IMR-90 (cell line): ENCODE measurements at regions not wholly inside any gene's neighbourhood (a gene's known extent, or its start where the extent isn't known, plus 50 kb on each side); places are given as distances from the start of the nearest gene placed in this dataset.

Experiments used
- ATAC-seq: fragments of 200-7000 bp; cut with Tn5 transposase; 2 replicates; pipeline ENCODE4 v1.9.1; 2020; ENCODE audit warnings: low read depth, mild to moderate bottlenecking, moderate library complexity
- BruUV-seq: library from RNA; stranded (reverse); fragments of 400-500 nt; replicated peaks from 2 replicates; lab custom pipeline; 2021; lab: Mats Ljungman, UMichigan
- CTCF ChIA-PET: fragments of 300-600 bp; formaldehyde crosslinking; extraction: SDS; loops from one replicate; lab custom pipeline; 2021; ENCODE audit warnings: antibody characterized with exemption; lab: Yijun Ruan, JAX
- POLR2A ChIA-PET: fragments of 300-600 bp; sonication (Branson Sonifier 250); formaldehyde crosslinking; loops from one replicate; lab custom pipeline; 2022; ENCODE audit warnings: antibody characterized with exemption; ENCODE audit not compliant: unreplicated experiment; lab: Charles Lee
- DNase-seq: peaks from one replicate; pipeline ENCODE4 v3.0.0; 2013
- H2AFZ ChIP-seq: replicated peaks from 2 replicates; pipeline ENCODE3; 2013; ENCODE audit warnings: low read length, mild to moderate bottlenecking; ENCODE audit not compliant: poor library complexity
- H2AK5ac ChIP-seq: 2 replicates; pipeline ENCODE4 v1.6.1; 2013; ENCODE audit warnings: low read depth, low read length, inconsistent platforms
- H2AK9ac ChIP-seq: replicated peaks from 2 replicates; pipeline ENCODE3; 2013; ENCODE audit warnings: mild to moderate bottlenecking, low read depth, low read length, moderate library complexity; ENCODE audit not compliant: poor library complexity
- H2BK120ac ChIP-seq: 2 replicates; pipeline ENCODE4 v1.6.1; 2013; ENCODE audit warnings: low read depth, low read length, inconsistent platforms
- H2BK15ac ChIP-seq: 3 replicates; pipeline ENCODE4 v1.6.1; 2013; ENCODE audit warnings: low read depth, low read length, inconsistent platforms
- H2BK20ac ChIP-seq: 2 replicates; pipeline ENCODE4 v1.6.1; 2013; ENCODE audit warnings: low read depth, mild to moderate bottlenecking, inconsistent platforms, low read length, moderate library complexity
- H2BK5ac ChIP-seq: 2 replicates; pipeline ENCODE4 v1.6.1; 2013; ENCODE audit warnings: mild to moderate bottlenecking, low read depth, low read length, inconsistent platforms; ENCODE audit not compliant: poor library complexity, severe bottlenecking
- H3K14ac ChIP-seq: replicated peaks from 2 replicates; pipeline ENCODE4 v1.6.1; 2013; ENCODE audit warnings: low read depth, low read length, inconsistent platforms
- H3K18ac ChIP-seq: 2 replicates; pipeline ENCODE4 v1.6.1; 2013; ENCODE audit warnings: low read depth, low read length, control low read depth
- H3K23ac ChIP-seq: 2 replicates; pipeline ENCODE4 v1.6.1; 2013; ENCODE audit warnings: low read depth, low read length, inconsistent platforms
- H3K27ac ChIP-seq: 2 replicates; pipeline ENCODE4 v1.5.1; 2013; ENCODE audit warnings: mild to moderate bottlenecking, control low read depth, low read length; ENCODE audit not compliant: insufficient read depth
- H3K27me3 ChIP-seq: 2 replicates; pipeline ENCODE4 v1.6.1; 2013; ENCODE audit warnings: low read length; ENCODE audit not compliant: control insufficient read depth, insufficient read depth
- H3K36me3 ChIP-seq: 2 replicates; pipeline ENCODE4 v1.6.1; 2013; ENCODE audit warnings: low read length, mixed read lengths; ENCODE audit not compliant: control insufficient read depth, insufficient read depth
- H3K4ac ChIP-seq: 2 replicates; pipeline ENCODE4 v1.6.1; 2013; ENCODE audit warnings: low read depth, low read length, inconsistent platforms
- H3K4me1 ChIP-seq: 2 replicates; pipeline ENCODE4 v1.6.1; 2013; ENCODE audit warnings: low read length, mixed read lengths; ENCODE audit not compliant: control insufficient read depth, insufficient read depth
- H3K4me2 ChIP-seq: 2 replicates; pipeline ENCODE4 v1.6.1; 2013; ENCODE audit warnings: low read depth, mild to moderate bottlenecking, control low read depth, low read length, moderate library complexity
- H3K4me3 ChIP-seq: 2 replicates; pipeline ENCODE4 v1.5.1; 2013; ENCODE audit warnings: low read depth, mild to moderate bottlenecking, control low read depth, low read length, moderate library complexity; ENCODE audit not compliant: insufficient read depth
- H3K56ac ChIP-seq: 2 replicates; pipeline ENCODE4 v1.6.1; 2013; ENCODE audit warnings: low read length, inconsistent platforms; ENCODE audit not compliant: insufficient read depth; ENCODE audit errors: extremely low read depth
- H3K79me1 ChIP-seq, 2 experiments: 2 replicates each; pipeline ENCODE4 v1.6.1; 2013; ENCODE audit warnings: low read length in 2 of 2, inconsistent platforms in 1 of 2, low read depth in 1 of 2
- H3K9ac ChIP-seq: 2 replicates; pipeline ENCODE4 v1.6.1; 2013; ENCODE audit warnings: low read depth, low read length, control low read depth
- H3K9me1 ChIP-seq: 2 replicates; pipeline ENCODE4 v1.6.1; 2013; ENCODE audit warnings: low read length, inconsistent platforms; ENCODE audit not compliant: insufficient read depth
- H3K9me3 ChIP-seq: 2 replicates; pipeline ENCODE4 v1.6.1; 2013; ENCODE audit warnings: low read length; ENCODE audit not compliant: control insufficient read depth, insufficient read depth
- H4K20me1 ChIP-seq: 2 replicates; pipeline ENCODE4 v1.6.1; 2013; ENCODE audit warnings: low read length, inconsistent platforms; ENCODE audit not compliant: insufficient read depth
- H4K5ac ChIP-seq: 2 replicates; pipeline ENCODE4 v1.6.1; 2013; ENCODE audit warnings: mild to moderate bottlenecking, low read depth, low read length, control low read depth
- H4K8ac ChIP-seq, 2 experiments: 2 replicates each; pipeline ENCODE4 v1.6.1; 2013; ENCODE audit warnings: low read depth in 2 of 2, low read length in 2 of 2, control low read depth in 1 of 2, inconsistent platforms in 1 of 2
- H4K91ac ChIP-seq: 2 replicates; pipeline ENCODE4 v1.6.1; 2013; ENCODE audit warnings: low read depth, low read length, inconsistent platforms; ENCODE audit not compliant: insufficient read depth
- BHLHE40 ChIP-seq: fragments of 150-350 bp; IDR thresholded peaks from 2 replicates; pipeline ENCODE4 v1.6.1; 2016; ENCODE audit warnings: mild to moderate bottlenecking, low read depth, low read length
- CHD1 ChIP-seq: IDR thresholded peaks from 2 replicates; pipeline ENCODE4 v1.6.1; 2012; ENCODE audit warnings: low read depth, low read length, improper control_type of control experiment
- MXI1 ChIP-seq: IDR thresholded peaks from 2 replicates; pipeline ENCODE4 v1.6.1; 2012; ENCODE audit warnings: low read depth, mild to moderate bottlenecking, low read length, moderate library complexity, borderline replicate concordance
- NFE2L2 ChIP-seq: fragments of 150-350 bp; IDR thresholded peaks from 2 replicates; pipeline ENCODE4 v1.6.1; 2016; ENCODE audit warnings: low read depth, mild to moderate bottlenecking, low read length
- RCOR1 ChIP-seq: IDR thresholded peaks from 2 replicates; pipeline ENCODE4 v1.6.1; 2012; ENCODE audit warnings: mild to moderate bottlenecking, low read length, improper control_type of control experiment; ENCODE audit not compliant: insufficient replicate concordance
- SMC3 ChIP-seq: fragments of 150-350 bp; IDR thresholded peaks from 2 replicates; pipeline ENCODE4 v1.6.1; 2016; ENCODE audit warnings: low read depth, mild to moderate bottlenecking, antibody characterized with exemption, low read length, moderate library complexity
- USF2 ChIP-seq: fragments of 150-350 bp; IDR thresholded peaks from 2 replicates; pipeline ENCODE4 v1.6.1; 2017; ENCODE audit warnings: mild to moderate bottlenecking, antibody characterized with exemption, low read length, low read depth
- WGBS, 2 experiments: methylation state at CpG; one replicate each; pipeline versions ENCODE4 v1.1.5 to v1.1.7; 2013; ENCODE audit warnings: missing lambda C conversion rate in 2 of 2; ENCODE audit not compliant: insufficient read length in 1 of 2; ENCODE audit errors: extremely low coverage in 2 of 2; 5-methylcytosine and 5-hydroxymethylcytosine counted together
- dilution Hi-C: fragments of 300-500 bp; cut with HindIII; formaldehyde crosslinking; loops from one replicate; pipeline ENCODE4 v1.14.3; 2018; ENCODE audit warnings: low sequenced_read_pairs; ENCODE audit not compliant: unreplicated experiment
- in situ Hi-C: fragments of 300-500 bp; cut with MboI; formaldehyde crosslinking; loops from 3 replicates; pipeline ENCODE4 v1.14.3; 2019; ENCODE audit warnings: low sequenced_read_pairs, inconsistent platforms, mixed read lengths
- intact Hi-C: fragments of 100-400 bp; cut with micrococcal nuclease; formaldehyde crosslinking; loops from 2 replicates; pipeline ENCODE4 v1.10.0; 2022

DNA sequence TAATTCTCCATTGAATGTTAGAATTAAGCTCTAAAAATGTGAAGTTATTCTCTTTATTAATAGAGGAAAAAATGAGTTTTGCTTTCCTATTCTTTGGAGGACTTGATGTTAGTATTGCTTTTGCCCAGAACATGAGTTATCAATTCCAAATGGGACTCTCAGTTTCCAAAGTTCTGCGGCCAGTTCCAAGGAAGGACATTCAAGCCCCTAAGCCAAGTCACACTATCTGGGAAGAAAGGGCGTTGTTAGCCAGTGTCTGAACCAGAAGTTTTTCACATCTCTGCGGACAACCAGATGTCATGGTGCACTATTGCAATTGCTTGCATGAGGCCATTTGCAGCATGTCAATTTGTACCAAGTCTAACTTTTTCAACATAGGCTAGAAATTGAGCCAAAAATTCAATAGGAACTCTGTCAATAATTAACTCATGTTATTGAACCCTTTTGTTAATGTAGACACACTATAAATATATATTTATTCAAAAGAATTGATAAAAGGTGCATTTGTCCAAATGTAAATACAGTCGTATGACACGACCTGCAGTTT, 183.3 kb upstream of the PIK3R1 start:
- Histone ChIP-seq H3K79me1 (no peaks in the 10 kb centered on the region), H3K4ac (no peak overlapping the region), H2AK9ac (no peak overlapping the region), H3K4me3 (no peak overlapping the region), H3K4me1 (peaks cover 7% of the 10 kb centered on the region; the same call in 1 of the 2 replicates), H4K91ac (no peak overlapping the region), H3K27ac (no peak overlapping the region), H3K56ac (no peak overlapping the region), H2BK20ac (no peak overlapping the region), H3K36me3 (no peaks in the 10 kb centered on the region), H2BK5ac (no peak overlapping the region), H3K27me3 (no peaks in the 10 kb centered on the region), H3K9me3 (no peaks in the 10 kb centered on the region), H3K14ac (no peak overlapping the region), H2BK15ac (no peak overlapping the region), H4K5ac (no peak overlapping the region), H4K20me1 (no peaks in the 10 kb centered on the region), H2AFZ (no peak overlapping the region), H2BK120ac (no peak overlapping the region), H3K18ac (no peak overlapping the region), H3K4me2 (no peak overlapping the region), H2AK5ac (no peak overlapping the region), H3K9ac (no peak overlapping the region), H3K23ac (no peak overlapping the region), H4K8ac (no peak overlapping the region), H3K9me1 (peaks cover 3% of the 10 kb centered on the region; the same call in 1 of the 2 replicates)
- ChIA-PET POLR2A (no interaction called here), CTCF (interaction anchor here (0.6 kb wide), 1 partner anchor 728 kb away, joined by 7 read pairs; no protein-coding TSS in a partner anchor)
- TF ChIP-seq NFE2L2 (no peak), USF2 (no peak), SMC3 (no peak), BHLHE40 (no peak), MXI1 (no peak), CHD1 (no peak), RCOR1 (no peak)
- no peak for ATAC-seq
- in situ Hi-C loops = no loop called here
- dilution Hi-C loops = no loop called here
- DNase-seq = no peak
- BruUV-seq = no TSS peak
- intact Hi-C loops = no loop called here
- 93% methylated on average over 2 of the region's 5 CpGs; no CpG with 5 or more reads in 1 of the 2 experiments for WGBS, 2 experiments
